WERI-Rb-1 (cell line): ENCODE measurements at regions not wholly inside any gene's neighbourhood (a gene's known extent, or its start where the extent isn't known, plus 50 kb on each side); places are given as distances from the start of the nearest gene placed in this dataset.

Source experiments
- DNase-seq: peaks from one replicate; pipeline ENCODE4 v3.0.0-alpha.2; 2020
- H3K27ac ChIP-seq: fragments of 250-450 bp; sonication (Bioruptor Pico); 2 replicates; pipeline ENCODE4 v1.5.1; 2020; ENCODE audit warnings: mild to moderate bottlenecking, moderate library complexity
- H3K27me3 ChIP-seq: fragments of 250-450 bp; sonication (Bioruptor Pico); 2 replicates; pipeline ENCODE4 v1.5.1; 2021; ENCODE audit warnings: mild to moderate bottlenecking, low read depth, moderate library complexity; ENCODE audit not compliant: insufficient read depth, severe bottlenecking
- H3K36me3 ChIP-seq: fragments of 250-450 bp; sonication (Bioruptor Pico); 2 replicates; pipeline ENCODE4 v1.5.1; 2020; ENCODE audit warnings: mild to moderate bottlenecking, moderate library complexity
- H3K4me3 ChIP-seq: 2 replicates; pipeline ENCODE4 v1.5.1; 2011; ENCODE audit warnings: low read depth, mild to moderate bottlenecking, control low read depth, low read length
- H3K9me3 ChIP-seq: fragments of 250-450 bp; sonication (Bioruptor Pico); 2 replicates; pipeline ENCODE4 v1.5.1; 2021; ENCODE audit warnings: mild to moderate bottlenecking, moderate library complexity; ENCODE audit not compliant: severe bottlenecking
- TF ChIP-seq, protein P1 (sequence below): IDR thresholded peaks from 2 replicates; pipeline ENCODE4 v1.5.1; 2011; ENCODE audit warnings: low read depth, mild to moderate bottlenecking, control low read depth, inconsistent platforms, low read length

DNA sequence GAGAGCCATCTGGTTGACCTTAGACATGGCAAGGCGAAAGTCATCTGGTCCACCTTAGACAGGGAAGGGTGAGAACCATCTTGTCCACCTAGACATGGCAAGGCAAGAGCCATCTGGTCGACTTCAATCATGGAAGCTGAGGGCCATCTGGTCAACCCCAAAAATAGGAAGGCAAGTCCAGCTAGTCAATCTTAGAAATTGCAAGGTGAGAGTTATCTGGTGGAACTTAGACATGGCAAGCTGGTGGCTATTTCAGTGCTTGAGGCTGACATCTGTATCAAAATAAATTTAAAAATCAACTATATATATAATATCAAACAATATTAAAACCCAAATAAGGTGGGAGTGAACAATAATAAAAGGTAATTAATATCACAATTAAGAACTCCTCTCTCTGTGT lies 83.9 kb downstream of the ZNF726 start:
- Histone ChIP-seq H3K27me3 (peaks cover 14% of the 10 kb centered on the region), H3K4me3 (no peak overlapping the region), H3K27ac (no peak overlapping the region), H3K9me3 (peaks cover 43% of the 10 kb centered on the region), H3K36me3 (no peaks in the 10 kb centered on the region)
- TF ChIP-seq, protein P1, sequence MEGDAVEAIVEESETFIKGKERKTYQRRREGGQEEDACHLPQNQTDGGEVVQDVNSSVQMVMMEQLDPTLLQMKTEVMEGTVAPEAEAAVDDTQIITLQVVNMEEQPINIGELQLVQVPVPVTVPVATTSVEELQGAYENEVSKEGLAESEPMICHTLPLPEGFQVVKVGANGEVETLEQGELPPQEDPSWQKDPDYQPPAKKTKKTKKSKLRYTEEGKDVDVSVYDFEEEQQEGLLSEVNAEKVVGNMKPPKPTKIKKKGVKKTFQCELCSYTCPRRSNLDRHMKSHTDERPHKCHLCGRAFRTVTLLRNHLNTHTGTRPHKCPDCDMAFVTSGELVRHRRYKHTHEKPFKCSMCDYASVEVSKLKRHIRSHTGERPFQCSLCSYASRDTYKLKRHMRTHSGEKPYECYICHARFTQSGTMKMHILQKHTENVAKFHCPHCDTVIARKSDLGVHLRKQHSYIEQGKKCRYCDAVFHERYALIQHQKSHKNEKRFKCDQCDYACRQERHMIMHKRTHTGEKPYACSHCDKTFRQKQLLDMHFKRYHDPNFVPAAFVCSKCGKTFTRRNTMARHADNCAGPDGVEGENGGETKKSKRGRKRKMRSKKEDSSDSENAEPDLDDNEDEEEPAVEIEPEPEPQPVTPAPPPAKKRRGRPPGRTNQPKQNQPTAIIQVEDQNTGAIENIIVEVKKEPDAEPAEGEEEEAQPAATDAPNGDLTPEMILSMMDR: no peak
- no peak for DNase-seq

DNA sequence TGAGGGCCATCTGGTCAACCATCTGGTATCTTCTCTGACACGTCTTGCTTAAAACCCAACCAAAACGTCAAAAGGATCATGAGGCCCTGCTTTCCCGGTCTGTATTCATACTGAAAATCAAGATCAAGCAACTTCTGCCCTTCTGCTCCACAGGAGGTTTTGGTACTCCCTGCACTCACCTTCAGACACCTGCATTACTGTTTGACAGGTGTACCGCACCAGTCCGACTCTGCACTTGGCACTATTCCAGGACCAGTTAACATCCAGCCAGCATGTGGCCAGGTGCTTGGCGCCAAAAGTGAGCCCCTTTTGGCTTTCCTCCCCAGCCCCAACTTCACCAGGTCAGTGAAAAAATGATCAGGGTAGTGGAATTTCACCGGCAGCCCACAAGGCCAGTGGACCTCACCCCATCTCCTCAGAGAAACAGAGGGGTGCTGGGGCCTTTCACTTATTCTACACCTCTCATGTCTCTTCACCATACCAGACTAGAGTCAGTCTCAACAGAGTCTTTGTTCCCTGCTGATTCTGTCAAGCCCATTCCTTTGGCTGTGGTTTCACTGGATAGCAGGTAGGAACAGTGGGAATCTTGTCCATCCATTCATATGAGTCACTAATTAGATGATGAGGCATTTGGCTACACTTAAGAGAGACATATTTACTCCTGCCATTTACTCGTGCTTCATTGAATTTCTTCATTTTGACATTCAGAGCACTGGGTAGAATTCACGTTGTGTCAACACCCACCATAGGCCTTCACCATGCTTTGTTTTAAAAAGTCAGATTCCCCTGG lies 85.3 kb downstream of the ZNF726 start:
- no peaks in the 10 kb centered on the region for H3K36me3 ChIP-seq
- TF ChIP-seq, protein P1: no peak
- H3K27me3 ChIP-seq: peaks cover 20% of the 10 kb centered on the region
- no peak for DNase-seq
- H3K4me3 ChIP-seq: no peak overlapping the region
- peaks cover 44% of the 10 kb centered on the region for H3K9me3 ChIP-seq
- no peak overlapping the region for H3K27ac ChIP-seq

DNA sequence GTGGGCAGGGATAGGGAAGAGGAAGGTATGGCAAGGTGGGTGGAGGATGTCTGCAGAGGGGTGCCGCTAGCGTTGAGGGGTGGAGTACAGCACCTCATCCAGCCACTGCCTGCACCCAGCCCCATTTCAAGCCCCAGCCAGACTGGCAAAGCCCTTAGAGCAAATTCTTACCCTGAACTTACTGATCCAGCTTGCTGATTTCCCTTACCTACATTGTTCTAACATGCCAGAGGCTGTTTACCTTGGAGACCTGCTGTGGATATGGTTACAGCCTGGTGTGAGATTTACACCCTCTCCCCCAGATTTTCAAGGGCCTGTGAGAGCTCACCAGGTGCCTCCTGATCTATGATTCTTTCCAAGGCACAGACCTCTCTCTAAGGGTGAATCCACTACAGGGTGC lies 86.0 kb downstream of the ZNF726 start:
- Histone ChIP-seq H3K27me3 (peaks cover 25% of the 10 kb centered on the region), H3K9me3 (peaks cover 44% of the 10 kb centered on the region), H3K36me3 (no peaks in the 10 kb centered on the region), H3K4me3 (no peak overlapping the region), H3K27ac (no peak overlapping the region)
- DNase-seq: no peak
- TF ChIP-seq, protein P1: no peak

DNA sequence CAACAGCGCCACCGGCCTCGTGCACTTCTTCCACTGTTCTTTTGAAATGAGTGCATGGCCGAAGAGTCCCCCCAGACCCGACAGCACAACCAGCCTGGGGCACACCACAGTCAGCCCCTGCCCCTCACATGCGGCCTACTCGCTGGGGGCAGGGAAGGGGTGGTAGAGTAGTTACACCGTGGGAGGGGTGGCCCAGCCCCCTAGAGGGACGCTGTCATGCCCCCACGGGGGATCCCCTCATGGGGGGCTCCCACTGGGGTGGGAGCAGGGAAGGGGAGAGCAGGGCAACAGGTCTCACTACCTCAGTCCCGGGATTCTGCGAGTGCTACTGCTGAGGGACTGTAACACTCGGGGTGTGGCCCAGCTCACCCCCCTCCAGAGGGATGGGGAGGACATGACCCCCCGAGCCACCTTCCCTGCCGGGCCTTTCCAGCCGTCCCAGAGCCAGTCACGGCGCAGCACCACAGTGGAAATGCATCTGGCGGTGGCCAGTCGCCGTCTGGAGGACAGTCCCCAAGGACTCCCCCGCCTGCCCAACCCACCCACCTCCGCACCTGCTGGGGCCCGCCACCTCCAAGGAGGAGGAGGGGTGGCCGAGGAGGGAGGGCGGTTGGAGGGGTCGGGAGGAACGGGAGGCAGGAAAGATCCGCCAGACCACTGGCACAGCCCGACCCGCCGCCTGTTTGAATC lies 84.6 kb upstream of the ZNF254 start:
- TF ChIP-seq, protein P1: no peak

DNA sequence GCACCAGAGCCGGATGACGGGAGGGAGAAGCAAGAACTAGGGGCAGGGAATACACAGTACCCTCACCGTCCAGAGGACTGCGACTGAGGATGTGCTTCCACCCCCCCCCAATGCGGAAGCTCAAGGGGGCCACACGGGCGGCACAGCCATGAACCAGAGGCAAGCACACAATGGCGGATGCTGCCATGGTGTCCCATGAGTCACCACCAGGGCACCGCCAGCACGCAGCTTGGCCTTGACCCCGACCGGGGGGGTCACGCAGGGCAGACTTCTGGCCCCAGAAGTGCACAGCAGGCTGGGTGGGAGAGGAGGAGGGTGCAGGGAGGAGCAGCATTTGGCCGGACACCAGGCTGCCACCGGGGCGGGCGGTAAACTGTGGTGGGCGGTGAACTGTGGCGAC lies 83.5 kb upstream of the ZNF254 start:
- no peak for DNase-seq
- no peak overlapping the region for H3K4me3 ChIP-seq
- TF ChIP-seq, protein P1: no peak
- peaks cover 25% of the 10 kb centered on the region for H3K9me3 ChIP-seq
- H3K27ac ChIP-seq: no peak overlapping the region
- H3K27me3 ChIP-seq: peaks cover 29% of the 10 kb centered on the region
- H3K36me3 ChIP-seq: no peaks in the 10 kb centered on the region

More for the DNA sequence above, 84.6 kb upstream of the ZNF254 start:
- Histone ChIP-seq H3K27ac (no peak overlapping the region), H3K9me3 (peaks cover 37% of the 10 kb centered on the region), H3K27me3 (peaks cover 26% of the 10 kb centered on the region), H3K4me3 (no peak overlapping the region), H3K36me3 (no peaks in the 10 kb centered on the region)
- no peak for DNase-seq
